Mesodermal cell (in vitro differentiated cells): ENCODE measurements at regions not wholly inside any gene's neighbourhood (a gene's known extent, or its start where the extent isn't known, plus 50 kb on each side); places are given as distances from the start of the nearest gene placed in this dataset.
A peak's percentile ranks its signal among the peaks of the same experiment; 100 is the strongest.

ENCODE experiments used
- H3K27ac ChIP-seq: 2 replicates; pipeline ENCODE4 v1.7.0; 2013; ENCODE audit warnings: mild to moderate bottlenecking, low read depth, low read length, moderate library complexity; ENCODE audit not compliant: severe bottlenecking
- H3K36me3 ChIP-seq: 2 replicates; pipeline ENCODE4 v1.7.1; 2013; ENCODE audit warnings: mild to moderate bottlenecking, low read length, moderate library complexity; ENCODE audit not compliant: control insufficient read depth, insufficient read depth
- H3K4me1 ChIP-seq: one replicate; pipeline ENCODE4 v1.7.1; 2013; ENCODE audit warnings: mild to moderate bottlenecking, low read length; ENCODE audit not compliant: insufficient read depth, control insufficient read depth, poor library complexity, severe bottlenecking
- H3K4me3 ChIP-seq: 2 replicates; pipeline ENCODE4 v1.7.0; 2013; ENCODE audit warnings: low read length, control low read depth, mild to moderate bottlenecking; ENCODE audit not compliant: insufficient read depth, poor library complexity, severe bottlenecking; ENCODE audit errors: extremely low read depth
- H3K9me3 ChIP-seq: 2 replicates; pipeline ENCODE4 v1.7.1; 2013; ENCODE audit warnings: mild to moderate bottlenecking, low read length, moderate library complexity; ENCODE audit not compliant: control insufficient read depth
- whole genome bisulfite sequencing, 2 experiments: methylation state at CpG; one replicate each; pipeline ENCODE4 v1.1.5; 2013; ENCODE audit warnings: missing lambda C conversion rate in 2 of 2; ENCODE audit not compliant: insufficient coverage in 2 of 2; 5-methylcytosine and 5-hydroxymethylcytosine counted together

- WGBS, 2 experiments: 88 to 100% methylated on average over 1 of the region's 1 CpG
- no peaks in the 10 kb centered on the region for H3K4me1 ChIP-seq
- no peak overlapping the region for H3K27ac ChIP-seq
- peaks cover 8% of the 10 kb centered on the region for H3K9me3 ChIP-seq
- H3K4me3 ChIP-seq: no peak overlapping the region
- no peaks in the 10 kb centered on the region for H3K36me3 ChIP-seq
Observed at GRCh38 chr11:116287866-116288265, 484.9 kb downstream of the BUD13 start.

GRCh38 chr11:116285026-116285425, 487.8 kb downstream of the BUD13 start:
- WGBS, 2 experiments: 80 to 91% methylated on average over 2 to 3 of the region's 3 CpGs
- no peaks in the 10 kb centered on the region for H3K36me3 ChIP-seq
- H3K27ac ChIP-seq: no peak overlapping the region
- H3K9me3 ChIP-seq: peaks cover 4% of the 10 kb centered on the region
- H3K4me1 ChIP-seq: no peaks in the 10 kb centered on the region
- no peak overlapping the region for H3K4me3 ChIP-seq

- WGBS, 2 experiments: 95 to 100% methylated on average over 2 to 3 of the region's 3 CpGs
- H3K4me3 ChIP-seq: no peak overlapping the region
- H3K27ac ChIP-seq: no peak overlapping the region
- no peaks in the 10 kb centered on the region for H3K36me3 ChIP-seq
- H3K9me3 ChIP-seq: no peaks in the 10 kb centered on the region
- H3K4me1 ChIP-seq: no peaks in the 10 kb centered on the region
Observed at GRCh38 chr11:116283300-116283699, 489.5 kb downstream of the BUD13 start.

- Histone ChIP-seq H3K9me3 (no peaks in the 10 kb centered on the region), H3K4me3 (no peak overlapping the region), H3K36me3 (no peaks in the 10 kb centered on the region), H3K27ac (no peak overlapping the region), H3K4me1 (no peaks in the 10 kb centered on the region)
- 89 to 100% methylated on average over 1 to 2 of the region's 4 CpGs for WGBS, 2 experiments
Observed at GRCh38 chr11:116282481-116282880, 490.3 kb downstream of the BUD13 start.

GRCh38 chr11:116281173-116282160, 491.3 kb downstream of the BUD13 start:
- Histone ChIP-seq H3K9me3 (no peaks in the 10 kb centered on the region), H3K4me1 (no peaks in the 10 kb centered on the region), H3K27ac (no peak overlapping the region), H3K36me3 (no peaks in the 10 kb centered on the region), H3K4me3 (no peak overlapping the region)
- WGBS, 2 experiments: 93 to 100% methylated on average over 5 to 11 of the region's 13 CpGs

GRCh38 chr11:116279511-116279910, 493.3 kb downstream of the BUD13 start:
- H3K27ac ChIP-seq: no peak overlapping the region
- 86 to 92% methylated on average over 1 to 2 of the region's 4 CpGs for WGBS, 2 experiments
- no peaks in the 10 kb centered on the region for H3K9me3 ChIP-seq

GRCh38 chr11:116278076-116278475, 494.7 kb downstream of the BUD13 start:
- H3K9me3 ChIP-seq: no peaks in the 10 kb centered on the region
- 90 to 97% methylated on average over 3 to 4 of the region's 4 CpGs for WGBS, 2 experiments

More at GRCh38 chr11:116279511-116279910, 493.3 kb downstream of the BUD13 start:
- Histone ChIP-seq H3K4me3 (no peak overlapping the region), H3K4me1 (peaks cover 11% of the 10 kb centered on the region), H3K36me3 (no peaks in the 10 kb centered on the region)

GRCh38 chr11:116276051-116277044, 496.4 kb downstream of the BUD13 start:
- H3K36me3 ChIP-seq: no peaks in the 10 kb centered on the region
- no peaks in the 10 kb centered on the region for H3K9me3 ChIP-seq
- peak overlapping the region; percentile 5 for H3K4me3 ChIP-seq
- 49 to 58% methylated on average over 35 to 38 of the region's 40 CpGs for WGBS, 2 experiments
- H3K4me1 ChIP-seq: peaks cover 11% of the 10 kb centered on the region
- H3K27ac ChIP-seq: peak overlapping the region; percentile 41

More at GRCh38 chr11:116278076-116278475, 494.7 kb downstream of the BUD13 start:
- H3K36me3 ChIP-seq: no peaks in the 10 kb centered on the region
- peaks cover 11% of the 10 kb centered on the region for H3K4me1 ChIP-seq
- H3K4me3 ChIP-seq: no peak overlapping the region
- no peak overlapping the region for H3K27ac ChIP-seq

- WGBS, 2 experiments: 81 to 82% methylated on average over 3 to 5 of the region's 5 CpGs
- no peaks in the 10 kb centered on the region for H3K36me3 ChIP-seq
- H3K4me1 ChIP-seq: peaks cover 11% of the 10 kb centered on the region
- H3K9me3 ChIP-seq: no peaks in the 10 kb centered on the region
- H3K27ac ChIP-seq: peak overlapping the region; percentile 41
- no peak overlapping the region for H3K4me3 ChIP-seq
Observed at GRCh38 chr11:116275635-116276034, 497.2 kb downstream of the BUD13 start.

- H3K4me3 ChIP-seq: no peak overlapping the region
- H3K36me3 ChIP-seq: no peaks in the 10 kb centered on the region
- peaks cover 11% of the 10 kb centered on the region for H3K4me1 ChIP-seq
- WGBS, 2 experiments: 61 to 73% methylated on average over 3 of the region's 4 CpGs
- H3K27ac ChIP-seq: no peak overlapping the region
- H3K9me3 ChIP-seq: no peaks in the 10 kb centered on the region
Observed at GRCh38 chr11:116274521-116274920, 498.3 kb downstream of the BUD13 start.
